ELF-1 (cell line): ENCODE measurements at regions not wholly inside any gene's neighbourhood (a gene's known extent, or its start where the extent isn't known, plus 50 kb on each side); places are given as distances from the start of the nearest gene placed in this dataset.

Experiments used
- DNase-seq: peaks from one replicate; pipeline ENCODE4 v3.0.0-alpha.2; 2016; ENCODE audit warnings: low read depth, low spot score

GRCh38 chr1:36644556-36644955, 161.8 kb upstream of the CSF3R start:
- no peak for DNase-seq

- no peak for DNase-seq
Measured at GRCh38 chr1:36643371-36644270, 160.9 kb upstream of the CSF3R start.

- no peak for DNase-seq
Measured at GRCh38 chr1:36642802-36643201, 160.1 kb upstream of the CSF3R start.

- DNase-seq, result no peak
Measured at GRCh38 chr1:36641776-36642175, 159.1 kb upstream of the CSF3R start.

- DNase-seq, result no peak
Measured at GRCh38 chr1:36639461-36639860, 156.7 kb upstream of the CSF3R start.

GRCh38 chr1:36638268-36638667, 155.6 kb upstream of the CSF3R start:
- DNase-seq, result no peak

GRCh38 chr1:36636206-36636605, 153.5 kb upstream of the CSF3R start:
- DNase-seq, result no peak

- no peak for DNase-seq
Measured at GRCh38 chr1:36635284-36635683, 152.6 kb upstream of the CSF3R start.

- DNase-seq, result no peak
Measured at GRCh38 chr1:36628804-36629203, 146.1 kb upstream of the CSF3R start.

GRCh38 chr1:36626435-36626834, 143.7 kb upstream of the CSF3R start:
- DNase-seq, result no peak

GRCh38 chr1:36625935-36626310, 143.2 kb upstream of the CSF3R start:
- DNase-seq, result no peak

- no peak for DNase-seq
Measured at GRCh38 chr1:36625253-36625934, 142.7 kb upstream of the CSF3R start.

- no peak for DNase-seq
Measured at GRCh38 chr1:36624466-36624865, 141.8 kb upstream of the CSF3R start.

GRCh38 chr1:36622741-36623648, 140.3 kb upstream of the CSF3R start:
- DNase-seq, result no peak

- no peak for DNase-seq
Measured at GRCh38 chr1:36621531-36621930, 138.8 kb upstream of the CSF3R start.

GRCh38 chr1:36620142-36620541, 137.4 kb upstream of the CSF3R start:
- DNase-seq, result no peak

GRCh38 chr1:36614991-36615390, 132.3 kb upstream of the CSF3R start:
- no peak for DNase-seq

- no peak for DNase-seq
Measured at GRCh38 chr1:36614571-36614970, 131.9 kb upstream of the CSF3R start.

GRCh38 chr1:36613721-36614120, 131.0 kb upstream of the CSF3R start:
- DNase-seq, result no peak

GRCh38 chr1:36612881-36613280, 130.2 kb upstream of the CSF3R start:
- no peak for DNase-seq

GRCh38 chr1:36612121-36612520, 129.4 kb upstream of the CSF3R start:
- no peak for DNase-seq
